HG03175 (cell line): ENCODE measurements at regions not wholly inside any gene's neighbourhood (a gene's known extent, or its start where the extent isn't known, plus 50 kb on each side); places are given as distances from the start of the nearest gene placed in this dataset.
A peak's percentile ranks its signal among the peaks of the same experiment; 100 is the strongest.
"Not testable (repeated sequence)": the region's sequence is repeated elsewhere in the genome, so short reads cannot be mapped to it uniquely, and the experiment has no call there.

Experiments used
- ATAC-seq: cut with Tn5 transposase; IDR thresholded peaks from one replicate; pipeline ENCODE4 v1.9.1; 2021; ENCODE audit warnings: mild to moderate bottlenecking, moderate library complexity; ENCODE audit not compliant: unreplicated experiment

DNA sequence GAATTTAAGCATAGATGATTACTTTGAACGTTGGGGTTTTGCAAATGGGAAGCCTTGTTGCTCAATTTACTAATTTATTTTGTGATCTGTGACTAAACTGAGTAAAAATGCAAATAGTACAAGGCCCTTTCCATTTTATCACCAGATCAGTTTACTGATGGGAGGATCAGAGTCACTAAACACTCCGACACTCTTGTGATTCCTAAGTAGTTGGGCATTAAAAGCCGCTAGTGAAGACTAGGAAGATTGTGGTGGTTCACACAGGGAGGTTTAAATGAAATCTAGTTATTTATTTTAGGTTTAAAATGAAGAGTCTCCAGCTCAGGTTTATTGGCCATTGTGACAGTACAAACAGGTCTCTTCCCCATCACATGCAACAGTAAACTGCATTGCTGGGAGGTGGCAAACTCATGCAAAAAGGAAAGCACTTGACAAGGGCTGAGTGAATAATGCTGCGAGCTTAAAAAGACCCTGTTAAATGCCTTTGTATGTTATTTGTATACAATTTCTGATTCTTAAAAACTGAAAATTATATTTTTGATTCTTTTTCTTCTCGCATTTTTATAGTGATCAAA is 394.8 kb upstream of the FANCL start:
- ATAC-seq, result no peak

DNA sequence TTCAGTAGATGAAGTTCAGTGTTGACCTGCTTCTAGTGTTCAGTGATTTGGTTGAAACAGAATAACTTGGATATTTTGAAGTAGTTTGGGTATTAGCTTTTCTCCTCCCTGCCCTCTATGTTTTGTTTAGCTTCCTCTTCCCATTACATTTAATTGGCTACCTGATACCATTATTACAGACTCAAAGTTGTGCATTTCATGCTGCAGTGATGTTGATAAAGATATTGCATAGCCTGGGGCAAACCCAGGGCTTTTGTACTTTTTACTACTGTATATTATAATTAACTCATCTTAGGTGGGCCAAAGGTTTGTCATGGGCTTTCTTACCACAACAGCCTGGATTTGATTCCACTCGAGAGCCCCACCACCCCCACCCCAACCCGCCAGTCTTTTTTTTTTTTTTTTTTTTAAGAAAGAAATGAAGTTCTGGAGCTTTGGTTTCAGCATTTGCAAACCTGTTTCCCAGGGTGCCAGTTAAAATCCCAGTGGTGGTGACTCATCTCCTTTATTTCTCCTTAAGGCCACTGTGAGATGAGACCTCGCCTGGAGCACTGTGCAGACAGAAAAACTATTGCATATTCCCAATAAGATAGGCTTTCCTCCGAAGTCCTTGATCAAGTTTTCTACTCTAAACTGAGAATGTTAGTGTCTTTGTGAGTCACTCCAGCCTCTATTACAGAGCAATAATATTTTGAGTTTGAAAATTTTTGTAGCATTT is 393.7 kb upstream of the FANCL start:
- no peak for ATAC-seq

DNA sequence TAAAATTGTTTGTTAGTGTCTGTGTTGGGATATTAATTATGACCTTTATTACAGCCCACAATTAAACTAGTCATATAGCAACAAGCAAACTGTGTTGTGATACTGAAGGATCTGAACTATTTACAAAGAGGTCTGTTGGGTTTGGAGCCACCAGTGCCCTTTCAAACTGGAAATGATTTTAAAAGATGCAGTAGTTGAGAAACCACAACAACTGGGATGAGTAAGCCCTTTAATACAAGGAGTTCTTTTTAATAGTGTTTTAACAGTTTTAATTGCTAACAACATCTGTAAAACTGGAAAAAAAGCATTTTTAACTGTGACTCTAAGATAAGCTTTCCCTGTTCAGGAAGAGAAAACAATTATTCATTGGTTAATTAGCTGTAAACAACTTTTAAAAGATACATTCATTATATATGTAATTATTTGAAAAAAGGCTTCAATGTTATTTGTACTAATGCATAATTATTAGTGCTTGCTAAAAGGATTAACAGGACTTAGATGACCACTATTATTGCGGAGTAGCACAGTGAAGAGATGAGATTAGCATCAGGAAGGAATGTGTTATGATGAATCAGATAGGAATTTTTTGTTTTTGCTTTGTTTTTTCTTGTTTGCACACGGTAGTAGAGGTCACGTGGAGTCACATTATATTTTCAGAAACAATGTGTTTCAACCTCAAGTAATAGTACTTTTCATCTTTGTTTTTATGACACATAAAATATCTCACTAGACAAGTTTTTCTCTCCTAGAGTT is 392.7 kb upstream of the FANCL start:
- ATAC-seq, result no peak

DNA sequence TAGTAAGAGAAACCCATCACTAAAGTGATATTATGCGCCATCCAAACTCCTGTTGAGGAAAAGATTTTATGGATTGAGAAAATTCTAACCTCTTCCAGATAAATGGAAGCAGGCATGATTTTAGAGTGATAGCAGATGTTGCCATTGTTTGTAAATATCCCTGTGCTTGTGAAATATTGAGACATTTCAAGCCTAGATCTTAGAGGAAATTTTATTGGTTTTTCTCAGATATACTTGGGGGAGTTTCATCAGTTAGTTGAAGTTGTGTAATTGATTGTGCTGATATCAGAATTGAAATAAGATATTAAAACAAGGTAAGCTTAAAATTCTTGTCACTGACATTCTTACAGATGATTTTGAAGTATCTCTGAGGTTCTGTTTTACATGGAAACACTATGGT is 390.9 kb upstream of the FANCL start:
- no peak for ATAC-seq

DNA sequence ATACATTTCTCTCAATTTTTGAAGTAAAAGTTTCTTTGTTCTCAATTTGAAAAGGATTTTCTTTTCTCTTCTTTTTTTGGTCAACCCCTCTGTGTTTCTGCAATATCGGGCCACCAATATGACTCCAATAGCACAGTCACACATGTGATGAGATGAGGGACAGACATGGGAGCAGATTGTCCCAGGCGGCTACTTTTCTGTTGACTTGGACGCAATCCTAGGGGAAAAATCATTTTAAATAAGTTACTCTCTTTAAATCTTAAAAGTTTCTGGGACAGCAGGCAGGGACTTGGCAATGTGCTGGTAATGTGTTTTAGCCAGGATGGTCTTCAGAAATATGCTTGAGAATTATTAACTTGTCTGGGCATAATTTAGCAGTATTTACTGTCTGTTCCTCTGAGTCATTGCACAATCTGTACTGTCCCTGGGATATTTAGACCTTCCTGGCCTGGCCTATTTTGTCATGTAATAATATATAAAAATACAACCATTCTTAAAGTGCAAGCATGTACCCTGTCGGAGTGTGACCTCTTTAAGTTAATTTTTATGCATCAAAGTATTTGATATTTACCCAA is 388.5 kb upstream of the FANCL start:
- ATAC-seq, result no peak

DNA sequence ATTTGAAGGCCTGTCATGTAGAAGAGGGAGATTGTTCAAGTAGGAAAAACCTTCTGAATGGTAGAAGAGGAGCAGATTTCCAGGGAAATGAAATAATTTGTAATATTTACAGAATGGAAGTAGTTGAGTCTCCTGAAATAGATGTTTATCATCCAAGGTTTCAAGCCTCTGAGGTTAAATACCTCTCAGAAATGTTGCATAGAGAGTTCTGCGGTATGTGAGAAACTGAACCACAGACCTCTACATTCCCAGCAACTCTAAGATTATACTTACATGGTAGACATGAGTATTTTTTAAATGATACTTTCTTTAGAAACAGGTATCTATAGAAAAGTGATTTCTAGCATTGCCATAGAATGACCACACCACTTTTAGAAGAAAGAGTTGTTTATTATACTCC is 379.8 kb upstream of the FANCL start:
- no peak for ATAC-seq

DNA sequence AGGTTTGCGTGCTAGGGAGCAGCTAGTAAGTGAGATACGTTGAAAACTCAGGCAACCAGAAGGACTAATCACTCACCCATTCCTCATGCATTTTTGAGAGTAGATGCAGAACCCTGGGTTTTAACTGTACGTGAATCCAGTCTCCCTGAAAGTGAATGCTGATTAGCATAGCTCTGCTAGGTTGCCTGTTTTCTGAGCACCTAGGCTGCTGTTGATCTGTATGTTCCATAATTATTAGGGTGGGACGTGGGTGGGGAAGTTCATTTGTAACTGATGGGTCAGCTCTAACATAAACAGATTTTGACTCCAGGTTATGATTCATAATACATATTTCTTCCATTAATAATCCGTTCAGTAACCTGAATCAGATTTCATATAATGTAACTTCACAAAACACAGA is 379.0 kb upstream of the FANCL start:
- ATAC-seq, result no peak

DNA sequence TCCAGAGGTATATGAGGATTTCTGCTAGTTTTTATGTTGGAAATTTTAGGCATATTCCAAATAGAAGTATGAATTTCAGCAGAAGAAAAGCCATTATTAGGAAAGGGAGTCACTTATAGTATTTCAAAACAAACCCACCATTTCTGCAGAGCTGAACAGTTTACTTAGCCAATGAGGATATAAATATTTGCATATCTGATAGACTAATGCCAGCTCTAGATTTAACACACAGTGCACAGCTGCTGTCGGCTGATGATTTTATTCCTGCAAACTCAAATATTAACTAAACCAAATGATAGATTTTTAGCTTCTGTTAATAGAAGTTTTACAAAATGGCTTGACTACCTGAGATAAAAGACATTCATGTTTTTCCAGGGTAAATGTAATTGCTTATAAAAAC is 375.8 kb upstream of the FANCL start:
- ATAC-seq, result no peak

DNA sequence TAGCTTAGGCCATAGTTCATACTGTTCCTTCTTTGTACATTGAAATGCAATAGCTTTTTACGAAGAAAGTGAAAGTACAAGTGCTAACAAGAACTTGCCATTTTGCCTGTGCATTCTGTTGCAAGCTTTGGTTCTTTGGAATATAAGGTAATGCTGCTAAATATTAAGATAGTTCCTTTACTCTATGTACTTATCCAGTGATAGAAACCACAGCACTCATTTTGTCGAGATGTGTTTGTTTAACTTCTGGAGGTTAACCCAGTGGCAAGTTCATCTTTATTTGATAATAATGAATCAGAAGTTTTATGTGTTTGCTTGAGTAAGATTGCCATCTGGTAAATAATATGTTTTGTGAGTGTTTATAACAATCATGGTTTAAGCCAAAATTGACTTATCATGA is 373.1 kb upstream of the FANCL start:
- ATAC-seq, result no peak

DNA sequence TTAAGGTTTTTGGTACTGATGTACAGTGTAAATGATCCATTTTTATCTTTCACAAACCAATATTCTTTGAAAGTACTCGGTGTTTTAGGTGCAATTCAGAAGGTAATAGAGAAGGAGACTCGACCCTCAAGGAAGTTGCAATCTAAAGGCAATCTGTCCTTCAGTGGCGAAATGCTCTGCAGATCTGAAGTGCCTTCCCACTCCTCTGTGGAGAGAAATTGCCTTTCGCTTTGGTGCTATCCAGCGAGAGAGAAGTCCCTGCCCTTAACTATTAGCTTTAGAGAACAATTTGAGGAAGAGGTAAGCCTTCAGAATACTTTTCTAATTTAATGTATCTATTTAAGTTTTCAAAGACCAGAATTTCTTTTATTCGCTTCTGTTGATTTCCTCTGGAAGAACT is 371.8 kb upstream of the FANCL start:
- ATAC-seq, result no peak

DNA sequence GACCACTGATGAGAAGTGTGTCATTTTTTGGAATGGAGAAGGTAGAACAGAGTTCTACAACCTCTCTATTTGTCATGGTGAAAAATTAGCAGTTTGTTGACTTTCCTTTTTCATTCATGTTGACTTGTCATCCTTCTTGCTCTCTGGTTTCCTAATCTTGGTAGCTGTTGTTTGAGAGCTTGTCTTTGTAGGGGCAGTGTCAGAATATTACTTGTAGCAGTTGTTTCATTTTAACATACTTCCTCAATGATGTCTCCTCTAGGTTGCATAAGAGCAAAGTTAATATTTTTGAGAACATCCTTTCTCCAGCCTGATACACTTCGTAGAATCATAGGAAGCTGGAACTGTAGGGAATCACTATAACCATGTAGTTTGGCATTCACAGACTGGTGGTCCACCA is 368.2 kb upstream of the FANCL start:
- no peak for ATAC-seq

DNA sequence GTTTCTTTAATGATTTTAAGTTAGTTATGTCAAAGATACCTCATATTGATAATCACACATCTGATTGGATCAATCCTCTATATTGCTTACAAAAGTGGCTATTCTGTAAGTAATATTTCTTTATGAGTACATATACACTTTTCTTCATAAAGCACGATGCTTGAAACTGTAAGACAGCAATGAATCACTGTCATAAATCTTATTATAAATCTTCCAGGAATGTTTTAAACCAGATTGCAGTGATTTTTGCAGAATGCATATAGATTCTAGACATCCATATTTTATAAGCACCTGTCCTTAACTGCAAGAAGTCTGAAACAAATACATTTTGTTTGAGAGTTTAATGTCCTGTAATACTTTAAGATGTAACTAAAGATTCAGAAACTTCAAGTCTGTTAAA is 367.0 kb upstream of the FANCL start:
- no peak for ATAC-seq

DNA sequence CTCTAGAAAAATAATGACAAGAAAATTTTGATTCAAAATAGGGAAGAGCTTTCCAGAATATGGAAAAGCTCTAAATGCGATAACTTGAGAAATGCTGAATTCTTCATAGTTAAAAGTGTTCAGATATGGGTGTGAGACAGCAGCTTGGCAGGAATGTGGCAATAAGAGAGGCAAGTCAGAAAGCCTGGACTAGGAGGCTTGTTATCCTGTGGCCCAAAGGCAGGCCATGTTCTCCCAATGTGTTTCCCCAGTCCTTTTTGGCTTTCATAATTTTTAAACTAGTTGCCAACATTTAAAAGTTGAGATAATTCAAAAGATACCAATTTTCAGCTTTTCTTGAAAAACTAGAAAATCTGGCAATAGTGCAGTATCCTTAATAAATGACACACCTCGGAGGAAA is 366.3 kb upstream of the FANCL start:
- no peak for ATAC-seq

DNA sequence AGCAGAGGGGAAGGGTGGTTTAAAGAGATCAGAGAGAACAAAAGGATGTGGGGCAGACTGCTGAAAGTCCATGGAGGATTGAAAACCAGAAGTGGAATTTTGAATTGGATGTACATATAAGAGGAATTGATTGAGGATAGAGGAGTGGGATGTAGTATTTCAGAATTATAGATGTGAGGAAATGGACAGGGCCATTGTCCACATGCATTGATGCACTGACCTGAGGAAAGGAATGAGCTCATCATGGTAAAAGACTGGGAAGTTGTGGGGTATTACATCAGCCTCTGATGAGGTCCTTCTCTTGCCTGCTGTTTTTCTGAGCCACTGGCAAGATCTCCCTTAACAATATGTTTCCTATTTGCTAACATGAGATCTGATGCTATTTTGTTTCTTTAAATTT is 365.7 kb upstream of the FANCL start:
- no peak for ATAC-seq

DNA sequence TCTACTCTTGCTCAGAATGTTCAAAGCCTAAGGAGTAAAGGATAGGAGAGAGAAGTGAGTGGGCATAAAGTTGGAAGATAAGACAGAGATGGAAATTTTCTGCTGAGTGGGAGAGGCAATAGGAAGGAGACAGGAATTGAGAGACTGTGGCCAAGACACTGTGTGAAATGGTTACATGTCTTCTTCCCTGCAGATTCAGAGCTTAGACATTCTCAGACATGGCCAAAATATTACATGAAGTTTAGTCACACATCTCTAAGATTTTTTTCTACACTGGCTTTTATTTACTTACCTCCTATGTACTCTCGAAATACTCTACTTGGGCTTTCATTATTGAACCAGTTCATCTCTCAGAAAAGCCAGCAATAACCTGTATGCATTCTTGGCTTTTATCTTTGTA is 363.0 kb upstream of the FANCL start:
- no peak for ATAC-seq

DNA sequence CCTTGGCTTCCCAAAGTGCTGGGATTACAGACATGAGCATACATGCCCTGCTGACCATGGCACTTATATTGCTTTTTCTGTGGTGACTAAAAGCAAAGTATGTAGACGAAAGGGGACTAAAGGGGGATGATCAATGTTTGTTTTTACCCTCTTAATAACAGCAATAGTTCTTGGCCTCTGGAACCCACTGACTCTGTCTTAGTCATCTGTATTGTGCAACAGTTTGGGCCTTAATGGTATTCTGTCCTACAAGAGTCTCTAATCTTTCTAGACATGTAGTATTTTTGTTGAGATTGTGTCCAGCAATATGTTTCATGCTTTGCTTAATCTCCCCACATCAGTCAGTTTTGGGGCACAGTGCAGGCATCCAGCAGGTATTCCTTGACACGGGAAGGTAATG is 359.9 kb upstream of the FANCL start:
- no peak for ATAC-seq

DNA sequence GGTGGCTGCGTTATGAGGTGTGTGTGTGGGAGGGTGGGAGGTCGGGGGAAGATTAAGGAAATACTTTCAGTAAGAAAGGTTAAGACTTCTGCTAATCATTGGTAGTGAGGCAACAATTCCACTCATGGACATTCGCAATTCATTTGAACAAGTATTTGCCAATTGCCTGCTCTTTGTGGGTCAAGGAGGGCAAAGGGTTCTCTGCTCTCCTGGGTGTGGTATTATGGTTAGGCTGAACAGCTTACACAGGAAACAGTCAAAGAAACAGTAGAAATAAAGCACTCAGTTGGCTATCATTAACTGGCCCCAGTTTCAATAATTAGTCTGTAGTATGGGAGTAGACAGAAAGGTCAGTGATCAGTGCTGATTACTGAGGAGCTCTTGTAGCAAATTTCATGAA is 357.0 kb upstream of the FANCL start:
- ATAC-seq, result no peak

DNA sequence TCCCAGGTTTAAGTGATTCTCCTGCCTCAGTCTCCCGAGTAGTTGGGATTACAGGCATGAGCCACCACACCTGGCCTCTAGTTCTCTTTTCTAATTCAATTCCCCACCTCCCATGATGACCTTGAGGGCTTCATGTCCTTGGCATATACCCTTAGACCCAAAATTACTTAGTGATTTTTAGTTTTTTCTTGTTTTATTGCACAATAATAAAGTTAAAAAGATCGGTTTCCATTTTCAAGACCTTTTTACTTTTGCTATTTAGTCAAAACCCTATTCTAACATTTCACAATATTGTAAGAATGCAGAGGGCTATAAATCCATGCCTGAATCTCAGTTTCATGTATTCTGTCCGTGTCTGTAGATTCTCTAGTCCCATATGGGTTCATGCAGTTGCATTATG is 354.6 kb upstream of the FANCL start:
- ATAC-seq, result no peak

DNA sequence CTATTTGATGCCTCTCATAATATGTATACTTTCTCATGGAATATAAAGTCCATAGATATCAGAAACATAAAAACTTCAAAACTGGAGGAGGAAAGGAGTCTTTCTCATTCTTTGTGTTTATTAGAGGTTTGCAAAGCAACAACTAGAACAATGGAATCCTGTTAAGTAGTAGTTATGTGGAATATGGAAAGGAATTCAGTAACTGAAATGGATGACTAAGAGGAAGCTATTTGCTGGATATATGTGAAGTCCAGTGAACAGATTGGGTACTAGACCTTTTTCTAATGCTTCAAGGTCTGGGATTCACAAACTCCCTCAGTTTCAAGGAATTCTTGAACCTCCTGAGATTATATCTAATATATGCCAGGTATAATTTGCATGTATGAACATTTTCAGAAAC is 353.6 kb upstream of the FANCL start:
- no peak for ATAC-seq

DNA sequence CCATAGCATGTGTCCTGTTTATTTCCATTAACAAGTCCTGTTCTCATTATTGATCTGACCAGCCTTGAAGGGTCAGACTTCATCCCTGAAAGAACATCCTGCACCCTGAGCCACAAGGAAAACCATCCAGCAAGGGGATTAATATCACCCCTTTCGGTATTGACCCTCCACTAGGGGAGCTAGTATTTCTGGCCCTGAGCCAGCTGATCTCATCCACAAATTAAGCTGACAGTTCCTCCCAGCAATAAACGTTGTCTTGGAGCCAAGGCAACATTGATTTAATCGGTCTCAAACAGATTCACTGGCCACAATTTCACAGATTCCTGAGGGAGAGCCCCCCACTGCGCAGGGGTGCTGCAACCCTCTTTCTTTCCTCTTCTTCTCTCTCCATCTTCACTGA is 353.1 kb upstream of the FANCL start:
- ATAC-seq, result peak; percentile 56

DNA sequence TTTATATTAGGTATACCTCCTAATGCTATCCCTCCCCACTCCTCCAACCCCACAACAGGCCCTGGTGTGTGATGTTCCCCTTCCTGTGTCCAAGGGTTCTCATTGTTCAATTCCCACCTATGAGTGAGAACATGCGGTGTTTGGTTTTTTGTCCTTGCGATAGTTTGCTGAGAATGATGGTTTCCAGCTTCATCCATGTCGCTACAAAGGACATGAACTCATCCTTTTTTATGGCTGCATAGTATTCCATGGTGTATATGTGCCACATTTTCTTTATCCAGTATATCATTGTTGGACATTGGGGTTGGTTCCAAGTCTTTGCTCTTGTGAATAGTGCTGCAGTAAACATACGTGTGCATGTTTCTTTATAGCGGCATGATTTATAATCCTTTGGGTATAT is 345.1 kb upstream of the FANCL start:
- ATAC-seq, result not testable (repeated sequence)

DNA sequence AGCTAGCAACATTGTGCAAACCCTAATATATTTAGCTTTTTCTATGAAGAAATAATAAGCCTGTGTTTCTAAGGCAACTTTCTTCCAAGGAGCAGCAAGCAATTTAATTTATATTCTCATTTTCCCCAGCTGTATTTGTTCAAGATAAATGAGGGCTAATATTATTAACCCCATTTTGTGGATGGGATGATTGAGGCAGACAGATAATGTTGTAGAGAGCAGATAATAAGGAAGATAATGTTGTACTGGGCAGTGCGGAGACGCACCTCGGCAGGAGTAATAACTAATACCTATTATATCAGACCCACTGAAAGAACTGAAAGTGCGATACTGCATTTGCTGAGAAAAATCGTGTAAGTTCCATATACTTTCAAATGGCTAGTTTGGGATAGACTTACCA is 344.1 kb upstream of the FANCL start:
- no peak for ATAC-seq
